GM21447 (cell line): ENCODE measurements at regions not wholly inside any gene's neighbourhood (a gene's known extent, or its start where the extent isn't known, plus 50 kb on each side); places are given as distances from the start of the nearest gene placed in this dataset.

Source experiments
- ATAC-seq: cut with Tn5 transposase; IDR thresholded peaks from one replicate; pipeline ENCODE4 v1.9.1; 2021; ENCODE audit not compliant: unreplicated experiment

GRCh38 chr7:142420554-142421362 is 162.9 kb upstream of the PRSS58 start:
- no peak for ATAC-seq

GRCh38 chr7:142418326-142418725 is 160.5 kb upstream of the PRSS58 start:
- ATAC-seq: no peak

GRCh38 chr7:142414915-142415314 is 157.1 kb upstream of the PRSS58 start:
- no peak for ATAC-seq

- peak; percentile 80 for ATAC-seq
These were observed 156.3 kb upstream of the PRSS58 start for GRCh38 chr7:142414135-142414534.

GRCh38 chr7:142413280-142414000 is 155.6 kb upstream of the PRSS58 start:
- no peak for ATAC-seq

GRCh38 chr7:142412551-142413193 is 154.8 kb upstream of the PRSS58 start:
- ATAC-seq: no peak

DNA sequence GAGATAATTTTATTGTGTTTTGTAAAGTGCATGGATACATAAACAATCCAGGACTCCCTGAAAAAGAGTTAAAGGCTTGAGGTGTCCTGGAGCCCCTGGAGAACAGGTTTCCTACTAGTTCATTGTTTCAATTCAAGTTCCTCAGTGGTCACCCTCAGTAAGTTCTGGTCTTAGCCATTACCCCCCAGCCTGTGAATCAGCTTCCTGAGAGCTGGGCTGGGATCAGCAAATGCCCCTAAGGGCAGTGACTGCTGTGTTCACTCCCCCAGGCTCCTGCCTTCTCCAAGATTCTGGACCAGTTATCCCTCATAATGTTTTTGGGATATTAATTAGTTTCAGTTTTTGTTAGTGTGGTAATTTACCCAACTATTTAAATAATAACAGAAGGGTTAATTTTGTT is 151.6 kb upstream of the PRSS58 start:
- ATAC-seq: no peak

GRCh38 chr7:142408794-142409193 is 150.9 kb upstream of the PRSS58 start:
- no peak for ATAC-seq

DNA sequence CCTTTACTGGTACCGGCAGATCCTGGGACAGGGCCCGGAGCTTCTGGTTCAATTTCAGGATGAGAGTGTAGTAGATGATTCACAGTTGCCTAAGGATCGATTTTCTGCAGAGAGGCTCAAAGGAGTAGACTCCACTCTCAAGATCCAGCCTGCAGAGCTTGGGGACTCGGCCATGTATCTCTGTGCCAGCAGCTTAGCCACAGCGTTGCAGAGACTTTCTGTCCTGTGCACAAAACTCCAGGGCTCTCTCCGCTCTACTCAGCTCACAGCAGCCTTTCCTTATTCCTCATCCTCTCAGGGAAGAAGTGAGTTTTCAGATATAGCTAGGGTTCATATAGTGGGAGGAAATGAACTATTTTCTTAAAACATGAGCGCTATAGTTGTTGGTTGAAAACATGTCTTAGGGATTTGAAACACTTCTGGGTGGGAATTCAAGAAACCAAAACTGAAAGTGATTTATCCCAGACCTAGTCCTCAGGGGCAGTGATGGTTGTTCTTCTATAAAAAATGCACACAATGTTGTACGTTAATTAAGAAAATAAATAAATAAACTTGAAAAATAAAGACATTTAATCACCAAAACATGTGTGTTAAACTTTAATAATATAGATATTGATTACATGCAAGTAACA is 150.2 kb upstream of the PRSS58 start:
- no peak for ATAC-seq

- ATAC-seq: no peak
These were observed 147.4 kb upstream of the PRSS58 start for GRCh38 chr7:142405122-142405765.

- no peak for ATAC-seq
These were observed 144.1 kb upstream of the PRSS58 start for GRCh38 chr7:142401951-142402350.

- no peak for ATAC-seq
These were observed 142.2 kb upstream of the PRSS58 start for GRCh38 chr7:142400042-142400533.

- no peak for ATAC-seq
These were observed 133.5 kb upstream of the PRSS58 start for GRCh38 chr7:142391191-142391992.

DNA sequence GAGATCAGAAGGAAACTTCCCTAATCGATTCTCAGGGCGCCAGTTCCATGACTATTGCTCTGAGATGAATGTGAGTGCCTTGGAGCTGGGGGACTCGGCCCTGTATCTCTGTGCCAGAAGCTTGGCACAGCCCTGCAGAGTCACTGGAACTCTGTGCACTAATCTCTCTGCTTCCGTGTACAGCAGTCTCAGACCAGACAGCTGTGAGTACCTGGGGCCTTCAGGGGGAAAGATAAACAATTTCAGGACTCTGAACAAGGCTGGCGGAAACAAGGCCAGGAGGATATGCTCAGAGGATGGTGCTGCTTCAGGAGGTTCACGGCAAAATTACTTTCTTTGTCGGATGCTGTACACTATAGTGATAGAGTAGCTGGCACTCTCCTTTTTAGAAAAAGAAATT is 131.7 kb upstream of the PRSS58 start:
- ATAC-seq: no peak

- peak; percentile 72 for ATAC-seq
These were observed 127.9 kb upstream of the PRSS58 start for GRCh38 chr7:142385491-142386340.

GRCh38 chr7:142384493-142384922 is 126.7 kb upstream of the PRSS58 start:
- no peak for ATAC-seq

- ATAC-seq: no peak
These were observed 126.1 kb upstream of the PRSS58 start for GRCh38 chr7:142383841-142384492.

DNA sequence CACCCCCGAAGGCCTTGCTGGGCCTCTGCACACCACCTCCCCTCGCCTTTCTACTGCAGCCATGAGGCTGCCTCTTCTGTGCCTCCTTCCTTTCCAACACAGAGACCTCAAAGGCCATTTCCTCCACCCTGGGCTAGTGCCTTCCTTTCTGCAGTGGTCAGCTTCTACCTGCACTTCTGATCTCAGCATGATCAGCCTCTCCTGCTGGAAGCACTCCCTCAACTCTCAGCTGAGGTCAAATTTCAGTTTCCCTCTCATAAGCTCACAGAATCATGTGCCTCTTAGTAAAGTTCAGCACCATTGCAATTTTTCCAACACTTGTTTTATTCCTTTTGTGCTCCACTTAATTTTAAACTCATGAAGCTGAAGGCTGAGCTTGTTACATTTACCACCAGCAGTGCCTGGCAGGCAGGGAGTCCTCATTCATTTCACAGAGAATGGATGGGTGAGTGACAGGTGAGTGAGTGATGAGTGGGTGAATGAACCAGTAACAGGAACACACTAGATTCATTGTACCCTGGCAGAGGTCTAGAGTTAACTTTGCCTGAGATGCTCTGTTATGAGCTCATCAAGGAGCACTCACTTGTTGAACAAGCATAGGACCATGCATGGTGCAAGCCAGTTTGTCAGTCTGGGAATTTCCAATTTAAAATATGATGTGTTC is 124.0 kb upstream of the PRSS58 start:
- ATAC-seq: no peak
